ENCODE measurements at regions not wholly inside any gene's neighbourhood (a gene's known extent, or its start where the extent isn't known, plus 50 kb on each side); places are given as distances from the start of the nearest gene placed in this dataset.

DNA sequence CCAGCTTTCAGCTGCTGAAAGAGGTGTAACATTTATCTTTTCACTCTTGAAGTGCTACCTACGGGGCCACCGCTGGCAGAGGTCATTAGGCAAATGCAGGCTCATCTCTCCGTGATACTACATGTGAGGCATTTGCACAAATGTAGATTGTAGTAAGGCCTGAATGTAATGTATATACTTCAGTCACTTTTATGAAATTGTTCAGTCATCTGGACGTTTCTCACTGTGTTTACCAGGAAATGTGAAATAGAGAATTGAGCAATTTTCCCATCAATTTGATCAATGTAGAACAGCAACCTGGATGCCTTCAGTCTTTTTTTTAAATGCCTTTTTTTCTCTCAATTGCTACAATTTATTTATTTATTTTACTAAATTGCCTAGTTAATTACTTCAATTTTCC, 368.3 kb upstream of the AZI2 start:
- no peak overlapping the region for H3K4me3 Mint-ChIP-seq
- H3K4me1 ChIP-seq (ENCODE audit: control insufficient read depth, insufficient read depth, low read length) = no peaks in the 10 kb centered on the region
- peaks cover 0 to 7% of the 10 kb centered on the region in 2 donors for H3K9me3 Mint-ChIP-seq
- no peak overlapping the region for H3K27ac Mint-ChIP-seq
- DNase-seq (no peak), ATAC-seq (no peak)
- H3K27me3 Mint-ChIP-seq (ENCODE audit: low read depth in 2 of 2) = no peaks in the 10 kb centered on the region
- H3K36me3 Mint-ChIP-seq = no peaks in the 10 kb centered on the region
- H3K27ac ChIP-seq (ENCODE audit: low read length) = no peak overlapping the region
- H3K4me1 Mint-ChIP-seq = no peaks in the 10 kb centered on the region
- WGBS (ENCODE audit: insufficient coverage) = 92% methylated on average over 3 of the region's 4 CpGs
- H3K36me3 ChIP-seq (ENCODE audit: control insufficient read depth, insufficient read depth, low read length) = no peaks in the 10 kb centered on the region
- TF ChIP-seq, protein P1, sequence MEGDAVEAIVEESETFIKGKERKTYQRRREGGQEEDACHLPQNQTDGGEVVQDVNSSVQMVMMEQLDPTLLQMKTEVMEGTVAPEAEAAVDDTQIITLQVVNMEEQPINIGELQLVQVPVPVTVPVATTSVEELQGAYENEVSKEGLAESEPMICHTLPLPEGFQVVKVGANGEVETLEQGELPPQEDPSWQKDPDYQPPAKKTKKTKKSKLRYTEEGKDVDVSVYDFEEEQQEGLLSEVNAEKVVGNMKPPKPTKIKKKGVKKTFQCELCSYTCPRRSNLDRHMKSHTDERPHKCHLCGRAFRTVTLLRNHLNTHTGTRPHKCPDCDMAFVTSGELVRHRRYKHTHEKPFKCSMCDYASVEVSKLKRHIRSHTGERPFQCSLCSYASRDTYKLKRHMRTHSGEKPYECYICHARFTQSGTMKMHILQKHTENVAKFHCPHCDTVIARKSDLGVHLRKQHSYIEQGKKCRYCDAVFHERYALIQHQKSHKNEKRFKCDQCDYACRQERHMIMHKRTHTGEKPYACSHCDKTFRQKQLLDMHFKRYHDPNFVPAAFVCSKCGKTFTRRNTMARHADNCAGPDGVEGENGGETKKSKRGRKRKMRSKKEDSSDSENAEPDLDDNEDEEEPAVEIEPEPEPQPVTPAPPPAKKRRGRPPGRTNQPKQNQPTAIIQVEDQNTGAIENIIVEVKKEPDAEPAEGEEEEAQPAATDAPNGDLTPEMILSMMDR (IDR thresholded peaks at IDR 0.05) = no peak
- no peaks in the 10 kb centered on the region for H3K9me3 ChIP-seq (ENCODE audit: control insufficient read depth, insufficient read depth, low read length)
- no peaks in the 10 kb centered on the region for H3K27me3 ChIP-seq (ENCODE audit: control insufficient read depth, insufficient read depth, low read length)
- H3K4me3 ChIP-seq (ENCODE audit: low read length) = no peak overlapping the region
- intact Hi-C loops (cut with micrococcal nuclease) = no loop called here

DNA sequence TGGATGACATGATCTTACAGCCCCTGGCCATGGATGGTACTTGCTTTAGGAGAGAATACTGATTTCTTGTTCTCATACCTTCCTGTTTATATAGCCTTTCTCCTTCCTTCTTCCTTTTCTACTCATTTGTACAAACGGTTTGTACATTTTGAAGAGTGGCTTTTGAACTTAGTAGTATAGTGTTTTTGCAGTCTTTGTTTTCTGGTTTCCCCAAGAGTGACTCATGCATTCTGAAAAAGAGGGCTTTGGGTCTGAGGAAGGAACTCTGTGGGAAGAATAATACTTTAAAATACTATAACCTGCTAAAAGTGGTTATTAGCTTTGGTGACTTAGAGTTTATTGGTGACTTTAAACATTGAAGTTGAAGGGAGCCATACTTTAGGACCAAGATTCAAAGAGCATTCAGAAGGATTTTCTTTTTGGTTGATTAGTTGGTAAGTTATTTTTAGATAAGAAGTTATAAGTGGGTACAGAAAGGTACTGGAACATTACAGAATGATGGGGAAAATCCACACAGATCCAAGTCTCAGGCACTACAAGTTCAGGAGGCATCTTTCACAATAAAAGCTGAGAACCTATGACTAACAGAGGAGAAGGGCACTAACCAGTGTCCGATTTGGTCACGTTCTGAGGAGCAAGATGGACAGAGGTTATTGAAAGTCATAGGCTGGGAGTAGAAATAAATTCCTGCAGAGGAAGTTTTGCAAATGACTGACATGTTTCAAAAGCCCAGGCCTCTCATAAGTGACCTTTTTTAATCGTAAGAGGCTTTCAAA, 369.6 kb upstream of the AZI2 start:
- Histone ChIP-seq H3K9me3 (ENCODE audit: control insufficient read depth, insufficient read depth, low read length) (no peaks in the 10 kb centered on the region), H3K4me1 (ENCODE audit: control insufficient read depth, insufficient read depth, low read length) (no peaks in the 10 kb centered on the region), H3K27me3 (ENCODE audit: control insufficient read depth, insufficient read depth, low read length) (no peaks in the 10 kb centered on the region), H3K4me3 (ENCODE audit: low read length) (no peak overlapping the region), H3K36me3 (ENCODE audit: control insufficient read depth, insufficient read depth, low read length) (no peaks in the 10 kb centered on the region), H3K27ac (ENCODE audit: low read length) (no peak overlapping the region)
- Mint-ChIP-seq H3K27ac (no peak overlapping the region), H3K9me3 (peaks cover 0 to 9% of the 10 kb centered on the region in 2 donors), H3K4me1 (no peaks in the 10 kb centered on the region), H3K36me3 (no peaks in the 10 kb centered on the region), H3K27me3 (ENCODE audit: low read depth in 2 of 2) (no peaks in the 10 kb centered on the region), H3K4me3 (no peak overlapping the region)
- TF ChIP-seq, protein P1 (IDR thresholded peaks at IDR 0.05) = no peak
- WGBS (ENCODE audit: insufficient coverage) = 73% methylated on average over 3 of the region's 4 CpGs
- ATAC-seq (no peak), DNase-seq (no peak)
- intact Hi-C loops (cut with micrococcal nuclease) = no loop called here

DNA sequence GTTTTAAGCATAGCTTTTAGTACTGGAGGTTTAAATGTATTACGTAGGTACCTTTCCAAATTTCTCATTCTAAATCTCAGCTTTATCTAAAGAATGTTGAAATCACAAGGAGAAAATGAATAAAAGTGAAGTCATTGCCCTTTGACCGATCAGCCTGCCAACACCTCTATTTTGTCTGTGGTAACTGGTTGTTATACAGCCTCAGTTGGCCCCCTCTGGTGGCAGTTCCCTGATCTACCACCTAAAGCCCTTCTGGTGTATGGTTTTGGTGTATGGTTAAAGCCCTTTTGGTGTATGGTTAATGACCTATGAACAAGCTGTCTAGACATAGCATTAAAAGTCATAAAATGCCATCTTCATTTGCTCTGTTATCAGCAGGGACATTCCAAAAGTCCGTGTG, 378.2 kb upstream of the AZI2 start:
- ATAC-seq (no peak), DNase-seq (no peak)
- H3K36me3 ChIP-seq (ENCODE audit: control insufficient read depth, insufficient read depth, low read length) = no peaks in the 10 kb centered on the region
- no peak overlapping the region for H3K27ac ChIP-seq (ENCODE audit: low read length)
- peaks cover 0 to 8% of the 10 kb centered on the region in 2 donors for H3K9me3 Mint-ChIP-seq
- no peaks in the 10 kb centered on the region for H3K27me3 ChIP-seq (ENCODE audit: control insufficient read depth, insufficient read depth, low read length)
- TF ChIP-seq, protein P1 (IDR thresholded peaks at IDR 0.05) = no peak
- H3K4me3 Mint-ChIP-seq = no peak overlapping the region
- H3K9me3 ChIP-seq (ENCODE audit: control insufficient read depth, insufficient read depth, low read length) = no peaks in the 10 kb centered on the region
- no peaks in the 10 kb centered on the region for H3K4me1 ChIP-seq (ENCODE audit: control insufficient read depth, insufficient read depth, low read length)
- H3K27me3 Mint-ChIP-seq (ENCODE audit: low read depth in 2 of 2) = no peaks in the 10 kb centered on the region
- no peak overlapping the region for H3K4me3 ChIP-seq (ENCODE audit: low read length)
- H3K36me3 Mint-ChIP-seq = no peaks in the 10 kb centered on the region
- H3K4me1 Mint-ChIP-seq = no peaks in the 10 kb centered on the region
- intact Hi-C loops (cut with micrococcal nuclease) = no loop called here
- no peak overlapping the region for H3K27ac Mint-ChIP-seq
- 73% methylated on average over 3 of the region's 3 CpGs for WGBS (ENCODE audit: insufficient coverage)

DNA sequence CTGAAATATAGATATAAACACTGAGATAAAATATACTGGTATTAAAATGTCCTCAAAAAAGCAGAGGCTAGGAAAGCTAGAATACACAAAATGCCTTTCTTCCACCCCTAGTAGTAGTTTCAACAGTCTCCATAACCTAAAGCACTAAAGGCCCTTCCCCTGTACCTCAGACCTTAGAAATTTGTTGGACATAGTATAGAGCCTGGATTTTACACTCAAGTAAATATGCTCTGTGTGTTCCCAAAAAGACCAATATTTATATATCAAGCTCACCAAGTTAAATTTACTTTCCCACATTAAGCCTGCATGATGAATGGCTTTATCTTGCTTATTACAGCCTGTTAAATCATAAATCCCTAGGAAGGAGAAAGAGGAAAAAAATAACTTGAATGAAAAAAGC, 378.7 kb upstream of the AZI2 start:
- no peak overlapping the region for H3K4me3 Mint-ChIP-seq
- DNase-seq (no peak), ATAC-seq (no peak)
- Histone ChIP-seq H3K36me3 (ENCODE audit: control insufficient read depth, insufficient read depth, low read length) (no peaks in the 10 kb centered on the region), H3K9me3 (ENCODE audit: control insufficient read depth, insufficient read depth, low read length) (no peaks in the 10 kb centered on the region), H3K4me3 (ENCODE audit: low read length) (no peak overlapping the region), H3K27me3 (ENCODE audit: control insufficient read depth, insufficient read depth, low read length) (no peaks in the 10 kb centered on the region), H3K4me1 (ENCODE audit: control insufficient read depth, insufficient read depth, low read length) (no peaks in the 10 kb centered on the region), H3K27ac (ENCODE audit: low read length) (no peak overlapping the region)
- H3K27ac Mint-ChIP-seq = no peak overlapping the region
- intact Hi-C loops (cut with micrococcal nuclease) = no loop called here
- TF ChIP-seq, protein P1 (IDR thresholded peaks at IDR 0.05) = no peak
- peaks cover 0 to 6% of the 10 kb centered on the region in 2 donors for H3K9me3 Mint-ChIP-seq
- no peaks in the 10 kb centered on the region for H3K36me3 Mint-ChIP-seq
- no peaks in the 10 kb centered on the region for H3K27me3 Mint-ChIP-seq (ENCODE audit: low read depth in 2 of 2)
- H3K4me1 Mint-ChIP-seq = no peaks in the 10 kb centered on the region
